Esophagus squamous epithelium (tissue), 4 donors: ENCODE measurements at regions not wholly inside any gene's neighbourhood (a gene's known extent, or its start where the extent isn't known, plus 50 kb on each side); places are given as distances from the start of the nearest gene placed in this dataset.

ENCODE experiments used
- POLR2A ChIP-seq, 4 donors: fragments of 450-650 bp; IDR thresholded peaks; one replicate each; pipeline ENCODE4 v1.6.1; 2017; ENCODE audit warnings: antibody characterized with exemption in 4 of 4, mild to moderate bottlenecking in 4 of 4, moderate library complexity in 3 of 4
- TF ChIP-seq, protein P1 (sequence below), 6 experiments: fragments of 450-650 bp in 4 of 6; fragments of 200-600 bp in 2 of 6; sonication (generic) in 2 of 6; IDR thresholded peaks; one replicate each; pipeline ENCODE4 v1.5.1; 2016 to 2019; ENCODE audit warnings: antibody characterized with exemption in 6 of 6, mild to moderate bottlenecking in 4 of 6, moderate library complexity in 4 of 6

DNA sequence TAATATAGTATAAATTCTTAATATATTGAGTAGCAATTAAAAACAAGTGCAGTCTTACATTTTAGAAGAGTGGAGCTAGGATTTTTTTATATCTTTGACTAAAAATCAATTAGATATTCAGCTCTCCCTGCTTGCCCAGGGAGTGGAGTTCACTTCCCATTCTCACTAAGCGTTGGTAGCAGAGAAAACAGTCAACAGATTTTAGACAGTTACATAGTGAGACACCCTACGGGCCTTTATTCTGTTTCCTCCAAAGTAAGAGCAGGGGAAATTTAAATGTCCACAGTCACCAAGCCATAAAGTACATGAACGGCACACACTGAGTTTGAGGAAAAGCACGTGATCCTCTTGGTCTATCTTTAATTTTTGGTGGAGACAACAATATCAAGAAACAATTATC is 131.6 kb upstream of the PLEKHG7 start:
- TF ChIP-seq, protein P1, sequence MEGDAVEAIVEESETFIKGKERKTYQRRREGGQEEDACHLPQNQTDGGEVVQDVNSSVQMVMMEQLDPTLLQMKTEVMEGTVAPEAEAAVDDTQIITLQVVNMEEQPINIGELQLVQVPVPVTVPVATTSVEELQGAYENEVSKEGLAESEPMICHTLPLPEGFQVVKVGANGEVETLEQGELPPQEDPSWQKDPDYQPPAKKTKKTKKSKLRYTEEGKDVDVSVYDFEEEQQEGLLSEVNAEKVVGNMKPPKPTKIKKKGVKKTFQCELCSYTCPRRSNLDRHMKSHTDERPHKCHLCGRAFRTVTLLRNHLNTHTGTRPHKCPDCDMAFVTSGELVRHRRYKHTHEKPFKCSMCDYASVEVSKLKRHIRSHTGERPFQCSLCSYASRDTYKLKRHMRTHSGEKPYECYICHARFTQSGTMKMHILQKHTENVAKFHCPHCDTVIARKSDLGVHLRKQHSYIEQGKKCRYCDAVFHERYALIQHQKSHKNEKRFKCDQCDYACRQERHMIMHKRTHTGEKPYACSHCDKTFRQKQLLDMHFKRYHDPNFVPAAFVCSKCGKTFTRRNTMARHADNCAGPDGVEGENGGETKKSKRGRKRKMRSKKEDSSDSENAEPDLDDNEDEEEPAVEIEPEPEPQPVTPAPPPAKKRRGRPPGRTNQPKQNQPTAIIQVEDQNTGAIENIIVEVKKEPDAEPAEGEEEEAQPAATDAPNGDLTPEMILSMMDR (IDR thresholded peaks at IDR 0.05) = no peak
- TF ChIP-seq POLR2A (IDR thresholded peaks at IDR 0.05) = no peak
